HK-2 (cell line): ENCODE measurements at regions not wholly inside any gene's neighbourhood (a gene's known extent, or its start where the extent isn't known, plus 50 kb on each side); places are given as distances from the start of the nearest gene placed in this dataset.

Experiments used
- DNase-seq: peaks from one replicate; pipeline ENCODE4 v3.0.0-alpha.2; 2018; ENCODE audit not compliant: unreplicated experiment

GRCh38 chr15:62976301-62976881 is 66.2 kb upstream of the TPM1 start:
- peak; percentile 60 for DNase-seq

- DNase-seq, result peak; percentile 75
Observed at GRCh38 chr15:62977952-62978811, 64.4 kb upstream of the TPM1 start.

GRCh38 chr15:62979252-62979651 is 63.3 kb upstream of the TPM1 start:
- DNase-seq, result no peak

GRCh38 chr15:62981071-62981470 is 61.5 kb upstream of the TPM1 start:
- DNase-seq, result no peak

GRCh38 chr15:62983956-62984355 is 58.6 kb upstream of the TPM1 start:
- no peak for DNase-seq

GRCh38 chr15:62985768-62986167 is 56.8 kb upstream of the TPM1 start:
- DNase-seq, result no peak

GRCh38 chr15:62986948-62987347 is 55.6 kb upstream of the TPM1 start:
- no peak for DNase-seq

GRCh38 chr15:62988701-62989100 is 53.8 kb upstream of the TPM1 start:
- no peak for DNase-seq

- DNase-seq, result no peak
Observed at GRCh38 chr15:62989366-62990055, 53.0 kb upstream of the TPM1 start.

GRCh38 chr15:62991698-62992097 is 50.8 kb upstream of the TPM1 start:
- no peak for DNase-seq

GRCh38 chr15:62992302-62992701 is 50.2 kb upstream of the TPM1 start:
- no peak for DNase-seq
